ENCODE measurements at regions not wholly inside any gene's neighbourhood (a gene's known extent, or its start where the extent isn't known, plus 50 kb on each side); places are given as distances from the start of the nearest gene placed in this dataset.

- no peaks in the 10 kb centered on the region for H3K27me3 ChIP-seq (ENCODE audit: insufficient read depth, poor library complexity, severe bottlenecking)
- H3K27ac ChIP-seq (replicated peaks), result no peak overlapping the region
- TF ChIP-seq GABPA (IDR thresholded peaks at IDR 0.05; ENCODE audit: low read depth) (no peak), POLR2AphosphoS5 (IDR thresholded peaks at IDR 0.05; ENCODE audit: low read depth) (no peak), SPI1 (IDR thresholded peaks at IDR 0.05; ENCODE audit: borderline replicate concordance, low read depth) (no peak), REST (IDR thresholded peaks at IDR 0.05; ENCODE audit: insufficient replicate concordance, low read depth) (no peak), CTCF (IDR thresholded peaks at IDR 0.05; ENCODE audit: insufficient read depth, low read length) (no peak)
- H3K4me3 ChIP-seq (replicated peaks; ENCODE audit: insufficient read depth, low read length), result no peak overlapping the region
- DNase-seq (ENCODE audit: low read depth in 1 of 2, low spot score in 1 of 2), result no peak
Measured at GRCh38 chr15:96109820-96110219, 220.7 kb upstream of the NR2F2 start.

GRCh38 chr15:96112018-96112417 is 218.5 kb upstream of the NR2F2 start:
- no peak for DNase-seq (ENCODE audit: low read depth in 1 of 2, low spot score in 1 of 2)

GRCh38 chr15:96115642-96116041 is 214.9 kb upstream of the NR2F2 start:
- no peak for DNase-seq (ENCODE audit: low read depth in 1 of 2, low spot score in 1 of 2)

More at GRCh38 chr15:96112018-96112417, 218.5 kb upstream of the NR2F2 start:
- Histone ChIP-seq H3K27me3 (ENCODE audit: insufficient read depth, poor library complexity, severe bottlenecking) (no peaks in the 10 kb centered on the region), H3K27ac (replicated peaks) (no peak overlapping the region), H3K4me3 (replicated peaks; ENCODE audit: insufficient read depth, low read length) (no peak overlapping the region)
- TF ChIP-seq REST (IDR thresholded peaks at IDR 0.05; ENCODE audit: insufficient replicate concordance, low read depth) (no peak), GABPA (IDR thresholded peaks at IDR 0.05; ENCODE audit: low read depth) (no peak), POLR2AphosphoS5 (IDR thresholded peaks at IDR 0.05; ENCODE audit: low read depth) (no peak), CTCF (IDR thresholded peaks at IDR 0.05; ENCODE audit: insufficient read depth, low read length) (no peak), SPI1 (IDR thresholded peaks at IDR 0.05; ENCODE audit: borderline replicate concordance, low read depth) (no peak)

More at GRCh38 chr15:96115642-96116041, 214.9 kb upstream of the NR2F2 start:
- no peak for TF ChIP-seq GABPA (IDR thresholded peaks at IDR 0.05; ENCODE audit: low read depth)
- no peak for TF ChIP-seq SPI1 (IDR thresholded peaks at IDR 0.05; ENCODE audit: borderline replicate concordance, low read depth)
- no peak for TF ChIP-seq REST (IDR thresholded peaks at IDR 0.05; ENCODE audit: insufficient replicate concordance, low read depth)
- no peak for TF ChIP-seq POLR2AphosphoS5 (IDR thresholded peaks at IDR 0.05; ENCODE audit: low read depth)
- TF ChIP-seq CTCF (IDR thresholded peaks at IDR 0.05; ENCODE audit: insufficient read depth, low read length), result no peak
- no peak overlapping the region for H3K4me3 ChIP-seq (replicated peaks; ENCODE audit: insufficient read depth, low read length)
- no peaks in the 10 kb centered on the region for H3K27me3 ChIP-seq (ENCODE audit: insufficient read depth, poor library complexity, severe bottlenecking)
- H3K27ac ChIP-seq (replicated peaks), result no peak overlapping the region
